Natural killer cell treated with Interleukin-12 subunit alpha and Interleukin-12 subunit beta and Interleukin-15 and Interleukin-18, amount 100 ng/mL, for 72 hours (primary cell): ENCODE measurements at regions not wholly inside any gene's neighbourhood (a gene's known extent, or its start where the extent isn't known, plus 50 kb on each side); places are given as distances from the start of the nearest gene placed in this dataset.

Source experiments
- ATAC-seq, 2 donors: fragments of 150-1000 bp; cut with Tn5 transposase in 1 of 2; sonication (Bioruptor Pico), chemical (Tn5 transposase) in 1 of 2; 2 replicates each; pipeline ENCODE4 v1.10.0; 2021
- DNase-seq: peaks from one replicate; pipeline ENCODE4 v3.0.0; 2022; ENCODE audit warnings: low spot score
- H3K27ac Mint-ChIP-seq, 2 donors: 1 replicate in 1 of 2; 2 replicates in 1 of 2; pipeline ENCODE4 v1.8.0; 2022; ENCODE audit warnings: mixed read lengths in 2 of 2, mild to moderate bottlenecking in 1 of 2, moderate library complexity in 1 of 2
- H3K27me3 Mint-ChIP-seq, 2 donors: 1 replicate in 1 of 2; 2 replicates in 1 of 2; pipeline ENCODE4 v1.8.0; 2022; ENCODE audit warnings: mixed read lengths in 2 of 2
- H3K36me3 Mint-ChIP-seq: one replicate; pipeline ENCODE4 v1.8.0; 2022; ENCODE audit warnings: mixed read lengths
- H3K4me1 Mint-ChIP-seq, 2 donors: 1 replicate in 1 of 2; 2 replicates in 1 of 2; pipeline ENCODE4 v1.8.0; 2022; ENCODE audit warnings: low read depth in 2 of 2, mixed read lengths in 2 of 2, mild to moderate bottlenecking in 1 of 2
- H3K4me3 Mint-ChIP-seq: one replicate; pipeline ENCODE4 v1.8.0; 2022; ENCODE audit warnings: mixed read lengths
- H3K9me3 Mint-ChIP-seq: 2 replicates; pipeline ENCODE4 v1.8.0; 2022; ENCODE audit warnings: mixed read lengths

- no peaks in the 10 kb centered on the region for H3K9me3 Mint-ChIP-seq
- H3K4me1 Mint-ChIP-seq, result peaks cover 6 to 15% of the 10 kb centered on the region in 2 donors
- H3K36me3 Mint-ChIP-seq, result no peaks in the 10 kb centered on the region
- no peak for DNase-seq
- H3K4me3 Mint-ChIP-seq, result no peak overlapping the region
- peaks cover 0 to 2% of the 10 kb centered on the region in 2 donors for H3K27me3 Mint-ChIP-seq
- no peak for ATAC-seq
- H3K27ac Mint-ChIP-seq, result no peak overlapping the region
Observed at GRCh38 chr2:226420646-226421045, 379.0 kb downstream of the IRS1 start.

GRCh38 chr2:226418521-226418920 is 381.1 kb downstream of the IRS1 start:
- H3K27me3 Mint-ChIP-seq, result no peaks in the 10 kb centered on the region
- no peak overlapping the region for H3K27ac Mint-ChIP-seq
- no peak for ATAC-seq
- no peak for DNase-seq
- peaks cover 3 to 4% of the 10 kb centered on the region in 2 donors for H3K4me1 Mint-ChIP-seq
- no peaks in the 10 kb centered on the region for H3K9me3 Mint-ChIP-seq
- no peak overlapping the region for H3K4me3 Mint-ChIP-seq
- no peaks in the 10 kb centered on the region for H3K36me3 Mint-ChIP-seq

- no peak overlapping the region for H3K4me3 Mint-ChIP-seq
- no peaks in the 10 kb centered on the region for H3K27me3 Mint-ChIP-seq
- no peaks in the 10 kb centered on the region for H3K36me3 Mint-ChIP-seq
- H3K4me1 Mint-ChIP-seq, result no peaks in the 10 kb centered on the region
- H3K27ac Mint-ChIP-seq, result no peak overlapping the region
- peaks cover 7% of the 10 kb centered on the region for H3K9me3 Mint-ChIP-seq
- no peak for DNase-seq
- no peak for ATAC-seq
Observed at GRCh38 chr2:226414335-226414734, 385.3 kb downstream of the IRS1 start.

GRCh38 chr2:226413498-226414130 is 386.0 kb downstream of the IRS1 start:
- Mint-ChIP-seq H3K9me3 (peaks cover 7% of the 10 kb centered on the region), H3K4me3 (no peak overlapping the region), H3K27me3 (peaks cover 0 to 6% of the 10 kb centered on the region in 2 donors), H3K27ac (no peak overlapping the region), H3K36me3 (no peaks in the 10 kb centered on the region), H3K4me1 (no peaks in the 10 kb centered on the region)
- ATAC-seq (no peak), DNase-seq (no peak)

GRCh38 chr2:226411727-226412360 is 387.8 kb downstream of the IRS1 start:
- peaks cover 7% of the 10 kb centered on the region for H3K9me3 Mint-ChIP-seq
- H3K4me3 Mint-ChIP-seq, result no peak overlapping the region
- DNase-seq (no peak), ATAC-seq (no peak)
- H3K36me3 Mint-ChIP-seq, result no peaks in the 10 kb centered on the region
- peaks cover 0 to 6% of the 10 kb centered on the region in 2 donors for H3K27me3 Mint-ChIP-seq
- H3K4me1 Mint-ChIP-seq, result no peaks in the 10 kb centered on the region
- H3K27ac Mint-ChIP-seq, result no peak overlapping the region

- no peak overlapping the region for H3K27ac Mint-ChIP-seq
- DNase-seq, result no peak
- no peak for ATAC-seq
- no peaks in the 10 kb centered on the region for H3K36me3 Mint-ChIP-seq
- H3K9me3 Mint-ChIP-seq, result peaks cover 7% of the 10 kb centered on the region
- H3K4me1 Mint-ChIP-seq, result no peaks in the 10 kb centered on the region
- peaks cover 0 to 6% of the 10 kb centered on the region in 2 donors for H3K27me3 Mint-ChIP-seq
- H3K4me3 Mint-ChIP-seq, result no peak overlapping the region
Observed at GRCh38 chr2:226411205-226411604, 388.4 kb downstream of the IRS1 start.

GRCh38 chr2:226410247-226410835 is 389.3 kb downstream of the IRS1 start:
- ATAC-seq (no peak), DNase-seq (no peak)
- Mint-ChIP-seq H3K27ac (no peak overlapping the region), H3K36me3 (no peaks in the 10 kb centered on the region), H3K4me1 (no peaks in the 10 kb centered on the region), H3K27me3 (peaks cover 0 to 6% of the 10 kb centered on the region in 2 donors), H3K4me3 (no peak overlapping the region), H3K9me3 (peaks cover 7% of the 10 kb centered on the region)

- no peaks in the 10 kb centered on the region for H3K4me1 Mint-ChIP-seq
- H3K36me3 Mint-ChIP-seq, result no peaks in the 10 kb centered on the region
- no peak for DNase-seq
- H3K27me3 Mint-ChIP-seq, result peaks cover 0 to 6% of the 10 kb centered on the region in 2 donors
- no peak overlapping the region for H3K27ac Mint-ChIP-seq
- H3K4me3 Mint-ChIP-seq, result no peak overlapping the region
- H3K9me3 Mint-ChIP-seq, result peaks cover 7% of the 10 kb centered on the region
- ATAC-seq, result no peak
Observed at GRCh38 chr2:226409134-226409533, 390.5 kb downstream of the IRS1 start.

- Mint-ChIP-seq H3K27ac (no peak overlapping the region), H3K36me3 (no peaks in the 10 kb centered on the region), H3K4me3 (no peak overlapping the region), H3K4me1 (no peaks in the 10 kb centered on the region), H3K27me3 (peaks cover 0 to 6% of the 10 kb centered on the region in 2 donors), H3K9me3 (peaks cover 7% of the 10 kb centered on the region)
- DNase-seq, result no peak
- ATAC-seq, result no peak
Observed at GRCh38 chr2:226408141-226408540, 391.5 kb downstream of the IRS1 start.

- no peaks in the 10 kb centered on the region for H3K4me1 Mint-ChIP-seq
- peaks cover 4% of the 10 kb centered on the region for H3K9me3 Mint-ChIP-seq
- H3K27me3 Mint-ChIP-seq, result peaks cover 0 to 6% of the 10 kb centered on the region in 2 donors
- H3K36me3 Mint-ChIP-seq, result no peaks in the 10 kb centered on the region
- ATAC-seq (no peak), DNase-seq (no peak)
- no peak overlapping the region for H3K4me3 Mint-ChIP-seq
- H3K27ac Mint-ChIP-seq, result no peak overlapping the region
Observed at GRCh38 chr2:226407135-226407534, 392.5 kb downstream of the IRS1 start.

- H3K4me1 Mint-ChIP-seq, result no peaks in the 10 kb centered on the region
Observed at GRCh38 chr2:226405465-226405864, 394.2 kb downstream of the IRS1 start.

GRCh38 chr2:226403369-226403768 is 396.3 kb downstream of the IRS1 start:
- H3K27me3 Mint-ChIP-seq, result no peaks in the 10 kb centered on the region
- ATAC-seq (no peak), DNase-seq (no peak)
- peaks cover 3% of the 10 kb centered on the region for H3K9me3 Mint-ChIP-seq
- H3K4me3 Mint-ChIP-seq, result no peak overlapping the region
- H3K27ac Mint-ChIP-seq, result no peak overlapping the region
- no peaks in the 10 kb centered on the region for H3K36me3 Mint-ChIP-seq
- no peaks in the 10 kb centered on the region for H3K4me1 Mint-ChIP-seq

More at GRCh38 chr2:226405465-226405864, 394.2 kb downstream of the IRS1 start:
- Mint-ChIP-seq H3K9me3 (peaks cover 7% of the 10 kb centered on the region), H3K36me3 (no peaks in the 10 kb centered on the region), H3K27ac (no peak overlapping the region), H3K27me3 (peaks cover 0 to 6% of the 10 kb centered on the region in 2 donors), H3K4me3 (no peak overlapping the region)
- DNase-seq (no peak), ATAC-seq (no peak)

- Mint-ChIP-seq H3K4me3 (no peak overlapping the region), H3K4me1 (no peaks in the 10 kb centered on the region), H3K9me3 (peaks cover 3% of the 10 kb centered on the region), H3K27ac (no peak overlapping the region), H3K36me3 (no peaks in the 10 kb centered on the region), H3K27me3 (no peaks in the 10 kb centered on the region)
- ATAC-seq (no peak), DNase-seq (no peak)
Observed at GRCh38 chr2:226399006-226399405, 400.6 kb downstream of the IRS1 start.

- H3K4me3 Mint-ChIP-seq, result no peak overlapping the region
- no peak overlapping the region for H3K27ac Mint-ChIP-seq
- H3K27me3 Mint-ChIP-seq, result no peaks in the 10 kb centered on the region
Observed at GRCh38 chr2:226398580-226398979, 401.0 kb downstream of the IRS1 start.

More at GRCh38 chr2:226398580-226398979, 401.0 kb downstream of the IRS1 start:
- DNase-seq (no peak), ATAC-seq (no peak)
- Mint-ChIP-seq H3K9me3 (peaks cover 3% of the 10 kb centered on the region), H3K4me1 (no peaks in the 10 kb centered on the region), H3K36me3 (no peaks in the 10 kb centered on the region)
